22Rv1 (cell line): ENCODE measurements at regions not wholly inside any gene's neighbourhood (a gene's known extent, or its start where the extent isn't known, plus 50 kb on each side); places are given as distances from the start of the nearest gene placed in this dataset.

ENCODE experiments used
- ZFX ChIP-seq: fragments of 450-650 bp; IDR thresholded peaks from 2 replicates; pipeline ENCODE4 v1.6.1; 2017; ENCODE audit warnings: antibody characterized with exemption, borderline replicate concordance
- TF ChIP-seq, protein P1 (sequence below): fragments of 450-650 bp; IDR thresholded peaks from 2 replicates; pipeline ENCODE4 v1.5.1; 2017; ENCODE audit warnings: mild to moderate bottlenecking

DNA sequence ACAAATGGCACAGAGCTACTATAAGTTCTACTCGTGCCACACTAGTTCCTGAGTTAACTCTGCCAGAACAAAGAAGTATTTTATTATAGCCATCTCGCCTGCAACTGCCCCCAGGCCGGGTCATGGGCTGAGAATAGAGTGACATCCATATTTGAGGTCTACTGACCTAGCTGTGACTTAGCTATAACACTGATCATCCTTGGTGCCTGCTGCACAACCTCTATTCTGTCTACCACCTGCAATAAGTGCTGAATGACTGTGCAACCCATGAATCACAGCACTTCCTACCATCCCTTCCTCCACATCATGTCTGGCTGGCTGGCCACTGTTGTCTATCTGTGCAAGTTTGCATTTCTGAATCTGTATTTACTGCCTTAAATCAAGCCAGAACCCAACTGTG lies 506.5 kb upstream of the TBL1XR1 start:
- TF ChIP-seq, protein P1, sequence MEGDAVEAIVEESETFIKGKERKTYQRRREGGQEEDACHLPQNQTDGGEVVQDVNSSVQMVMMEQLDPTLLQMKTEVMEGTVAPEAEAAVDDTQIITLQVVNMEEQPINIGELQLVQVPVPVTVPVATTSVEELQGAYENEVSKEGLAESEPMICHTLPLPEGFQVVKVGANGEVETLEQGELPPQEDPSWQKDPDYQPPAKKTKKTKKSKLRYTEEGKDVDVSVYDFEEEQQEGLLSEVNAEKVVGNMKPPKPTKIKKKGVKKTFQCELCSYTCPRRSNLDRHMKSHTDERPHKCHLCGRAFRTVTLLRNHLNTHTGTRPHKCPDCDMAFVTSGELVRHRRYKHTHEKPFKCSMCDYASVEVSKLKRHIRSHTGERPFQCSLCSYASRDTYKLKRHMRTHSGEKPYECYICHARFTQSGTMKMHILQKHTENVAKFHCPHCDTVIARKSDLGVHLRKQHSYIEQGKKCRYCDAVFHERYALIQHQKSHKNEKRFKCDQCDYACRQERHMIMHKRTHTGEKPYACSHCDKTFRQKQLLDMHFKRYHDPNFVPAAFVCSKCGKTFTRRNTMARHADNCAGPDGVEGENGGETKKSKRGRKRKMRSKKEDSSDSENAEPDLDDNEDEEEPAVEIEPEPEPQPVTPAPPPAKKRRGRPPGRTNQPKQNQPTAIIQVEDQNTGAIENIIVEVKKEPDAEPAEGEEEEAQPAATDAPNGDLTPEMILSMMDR, result no peak
- no peak for TF ChIP-seq ZFX
